GOT3 (cell line): ENCODE measurements at regions not wholly inside any gene's neighbourhood (a gene's known extent, or its start where the extent isn't known, plus 50 kb on each side); places are given as distances from the start of the nearest gene placed in this dataset.
"Not testable (repeated sequence)": the region's sequence is repeated elsewhere in the genome, so short reads cannot be mapped to it uniquely, and the experiment has no call there.

Experiments used
- DNase-seq: peaks from one replicate; lab custom pipeline; 2025; ENCODE audit warnings: mixed read lengths; lab: John Stamatoyannopoulos, UW

GRCh38 chr4:178970433-178971140, 1528.3 kb upstream of the AGA start:
- DNase-seq: no peak

- no peak for DNase-seq
These were observed 1534.6 kb upstream of the AGA start for GRCh38 chr4:178976861-178977260.

GRCh38 chr4:178993306-178993705, 1551.1 kb upstream of the AGA start:
- DNase-seq: no peak

DNA sequence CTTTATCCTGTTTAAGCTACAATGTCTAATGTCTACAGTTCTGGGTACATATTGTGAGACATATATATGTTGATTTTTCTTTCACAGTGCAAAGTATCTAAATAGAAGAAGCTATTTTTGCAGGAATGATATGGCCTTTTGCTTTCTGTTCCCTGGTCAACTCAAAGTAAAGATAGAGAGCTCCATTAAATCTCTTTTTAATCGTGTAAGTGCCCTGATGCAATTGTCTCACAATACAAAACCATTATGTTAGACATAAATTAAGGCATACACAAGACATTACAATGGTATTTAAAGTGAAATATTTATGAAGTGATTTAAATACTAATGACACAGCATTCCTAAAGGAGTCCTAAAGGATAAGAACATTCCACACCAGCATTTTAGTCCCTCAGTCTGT, 1559.7 kb upstream of the AGA start:
- no peak for DNase-seq

- no peak for DNase-seq
These were observed 1565.5 kb upstream of the AGA start for GRCh38 chr4:179007755-179008154.

DNA sequence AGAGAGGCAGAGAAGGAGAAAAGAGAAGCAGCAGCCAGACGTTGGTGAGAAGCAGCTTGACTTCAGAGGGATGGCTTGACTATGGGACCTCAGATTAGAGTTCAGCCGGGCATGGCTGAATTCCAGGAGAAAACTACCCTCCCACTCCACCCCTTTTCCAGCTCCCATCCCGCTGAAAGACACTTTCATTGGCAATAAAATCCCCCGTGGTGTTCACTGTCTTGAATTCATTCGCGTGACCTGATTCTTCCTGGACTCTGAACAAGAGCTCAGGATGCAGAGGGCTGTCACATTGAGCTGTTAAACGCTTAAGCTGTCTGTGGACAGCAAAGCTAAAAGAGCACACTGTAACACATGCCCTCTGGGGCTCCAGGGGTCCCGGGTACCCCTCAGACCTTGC, 1575.3 kb upstream of the AGA start:
- no peak for DNase-seq

DNA sequence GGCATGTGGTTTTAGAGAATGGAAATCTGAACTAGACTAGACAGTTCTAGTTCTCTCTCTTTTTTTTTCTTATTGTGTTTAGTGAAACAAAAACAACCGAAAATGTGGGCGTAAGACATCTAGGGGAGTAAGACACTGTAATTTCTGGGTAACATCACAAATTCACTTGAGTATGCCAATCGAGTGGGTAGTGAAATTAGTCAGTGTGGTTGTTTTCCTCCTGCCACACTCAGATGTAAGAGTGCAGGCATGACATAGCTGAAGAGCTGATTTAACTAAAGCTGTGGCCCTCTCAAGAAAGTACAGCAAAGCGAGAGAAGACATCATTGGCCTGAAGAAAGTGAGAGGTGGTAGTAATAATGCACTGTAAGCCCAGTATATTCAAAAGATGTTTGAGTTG, 1585.3 kb upstream of the AGA start:
- no peak for DNase-seq

DNA sequence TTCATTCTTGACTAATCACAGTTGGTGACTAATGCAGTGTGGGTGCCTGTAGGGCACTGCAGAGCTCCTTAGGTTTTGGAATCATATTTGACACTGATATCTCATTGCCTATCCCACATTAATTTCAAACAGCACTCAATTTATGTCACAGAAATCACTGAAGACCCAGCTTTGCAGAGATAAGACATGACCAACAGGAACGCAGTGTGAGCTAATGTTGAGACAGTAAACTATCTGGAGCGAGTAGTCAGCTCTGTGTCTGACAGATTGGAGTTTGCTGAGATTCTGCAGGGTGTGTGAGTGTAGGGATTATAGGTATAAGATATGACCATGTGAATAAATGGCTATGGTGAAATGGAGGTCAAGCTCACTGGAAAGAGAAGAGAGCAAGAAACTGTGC, 1586.1 kb upstream of the AGA start:
- no peak for DNase-seq

- DNase-seq: no peak
These were observed 1587.4 kb upstream of the AGA start for GRCh38 chr4:179029683-179030082.

- DNase-seq: no peak
These were observed 1598.0 kb upstream of the AGA start for GRCh38 chr4:179040259-179040658.

DNA sequence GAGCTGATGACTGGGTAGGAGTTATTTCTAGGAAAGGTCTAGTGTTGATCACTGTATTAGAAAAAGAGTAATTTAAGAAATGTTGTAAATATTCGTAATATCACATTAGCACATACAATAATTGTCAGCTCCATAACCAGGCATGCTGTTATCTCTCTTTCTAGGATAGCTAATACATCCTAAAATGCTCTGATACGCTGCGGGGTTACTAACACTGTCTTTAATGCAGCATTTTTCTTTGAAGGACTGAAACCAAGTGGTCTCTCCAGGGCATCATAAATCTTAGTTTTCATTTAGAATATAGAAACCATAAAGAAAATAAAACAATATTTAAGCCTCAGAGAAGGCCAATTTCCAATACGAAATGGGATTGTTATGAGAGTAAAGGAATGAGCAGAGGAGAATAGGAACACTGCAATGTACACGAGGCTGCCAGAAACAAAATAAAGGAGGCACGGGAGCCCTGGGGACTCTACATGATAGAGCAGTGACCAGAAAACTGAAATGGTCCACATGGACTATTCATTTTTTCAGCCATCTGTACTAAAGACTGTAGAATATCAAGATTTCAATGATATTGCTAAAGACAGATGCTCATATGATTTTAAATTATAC, 1606.7 kb upstream of the AGA start:
- DNase-seq: no peak

DNA sequence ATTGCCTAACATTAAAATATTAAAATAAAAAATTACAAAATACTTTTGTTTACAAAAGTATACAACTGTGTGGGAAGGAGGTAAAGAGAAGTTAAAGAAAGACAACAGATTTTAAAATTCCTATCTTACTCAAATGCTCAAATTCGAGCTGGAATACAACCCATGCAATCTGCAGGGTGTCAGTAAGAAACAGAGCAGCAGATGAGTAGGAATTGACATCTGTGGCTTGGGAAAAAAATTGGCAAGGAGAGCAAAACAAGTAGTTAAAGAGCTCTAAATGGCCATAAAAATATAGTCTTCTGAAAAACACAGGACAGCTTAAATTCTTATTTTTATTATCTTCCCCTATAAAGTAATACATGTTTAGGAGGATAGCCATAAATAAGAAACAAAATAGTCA, 1609.0 kb upstream of the AGA start:
- DNase-seq: no peak

DNA sequence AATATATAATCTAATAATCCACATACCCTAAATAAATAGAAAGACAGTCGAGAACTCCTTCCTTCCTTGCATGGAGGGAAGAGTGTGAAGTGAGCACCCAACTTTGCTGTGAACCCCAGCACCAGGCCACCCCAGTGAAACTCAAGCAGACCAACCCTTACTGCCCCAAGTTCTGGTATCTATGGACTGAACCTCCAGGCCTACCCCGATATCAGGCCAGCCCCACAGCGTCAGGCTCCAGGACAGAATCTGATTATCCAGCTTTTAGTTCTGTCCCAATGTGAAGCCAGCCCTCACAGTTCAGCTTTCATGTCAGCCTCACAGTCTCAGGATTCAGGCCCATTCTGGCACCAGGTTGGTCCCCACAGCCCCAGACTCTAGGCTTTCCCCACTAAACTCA, 1617.2 kb upstream of the AGA start:
- no peak for DNase-seq

GRCh38 chr4:179066254-179066653, 1624.0 kb upstream of the AGA start:
- not testable (repeated sequence) for DNase-seq

DNA sequence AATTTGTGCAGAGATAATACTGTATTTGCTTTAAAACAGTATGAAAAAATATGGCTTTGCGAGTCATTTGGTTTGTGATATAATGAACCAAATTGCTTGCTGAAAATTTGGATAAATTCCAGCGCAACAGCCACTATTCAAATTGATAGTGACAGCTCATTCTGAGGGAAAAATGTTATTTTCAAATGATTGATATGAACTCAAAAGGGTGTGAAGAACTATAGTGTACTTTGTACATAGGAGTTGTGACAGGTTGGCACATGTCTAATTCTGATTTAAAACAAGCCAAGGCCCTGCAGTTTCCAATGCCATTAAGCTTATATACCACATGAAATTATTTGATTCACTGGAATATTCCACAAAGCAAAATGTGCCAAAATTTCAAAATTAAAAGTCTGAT, 1628.9 kb upstream of the AGA start:
- no peak for DNase-seq

DNA sequence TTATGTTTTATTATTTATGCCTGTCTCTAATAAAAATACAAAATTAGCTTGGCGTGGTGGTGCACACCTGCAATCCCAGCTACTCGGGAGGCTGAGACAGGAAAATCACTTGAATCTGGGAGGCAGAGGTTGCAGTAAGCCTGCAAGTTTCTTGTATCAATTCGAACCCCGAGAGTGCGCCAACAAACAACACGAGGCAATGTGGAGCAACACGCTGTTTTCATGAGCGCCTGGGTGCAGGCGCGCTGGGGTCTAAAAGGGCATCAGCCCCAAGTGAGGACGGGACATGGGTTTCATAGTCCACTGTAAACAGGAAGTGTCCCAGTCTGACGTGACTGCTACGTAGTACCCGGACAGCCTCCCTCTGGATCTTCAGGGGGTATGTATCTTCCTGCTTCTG, 1634.6 kb upstream of the AGA start:
- DNase-seq: no peak

DNA sequence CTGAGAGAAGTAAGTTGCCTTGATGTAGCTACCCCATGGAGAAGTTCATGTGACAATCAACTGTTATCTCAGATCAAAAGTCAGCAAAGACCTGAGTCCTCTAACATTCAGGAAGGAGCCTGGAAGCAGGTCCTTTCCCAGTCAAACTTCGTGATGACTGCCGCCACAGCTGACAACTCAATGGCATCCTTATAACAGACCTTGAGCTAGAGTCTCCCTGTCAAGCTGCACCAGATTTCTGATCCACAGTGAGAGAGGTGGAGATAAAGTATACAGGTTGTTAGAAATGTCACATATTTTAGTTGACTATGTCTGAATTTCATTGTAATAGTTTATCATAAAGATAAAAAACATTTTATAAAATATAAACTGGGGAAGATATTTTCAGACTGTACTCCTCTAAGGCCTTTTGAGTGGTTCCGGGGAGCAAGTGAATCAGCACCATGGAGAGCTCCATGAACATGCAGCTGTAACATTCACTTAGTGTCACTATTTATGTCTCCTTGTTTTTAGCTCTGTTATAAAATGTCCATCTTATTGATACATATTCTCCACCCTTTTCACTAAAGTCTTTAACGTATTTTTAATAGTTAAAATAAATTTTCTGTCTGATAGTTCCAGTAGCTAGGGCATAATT, 1653.5 kb upstream of the AGA start:
- DNase-seq: no peak

DNA sequence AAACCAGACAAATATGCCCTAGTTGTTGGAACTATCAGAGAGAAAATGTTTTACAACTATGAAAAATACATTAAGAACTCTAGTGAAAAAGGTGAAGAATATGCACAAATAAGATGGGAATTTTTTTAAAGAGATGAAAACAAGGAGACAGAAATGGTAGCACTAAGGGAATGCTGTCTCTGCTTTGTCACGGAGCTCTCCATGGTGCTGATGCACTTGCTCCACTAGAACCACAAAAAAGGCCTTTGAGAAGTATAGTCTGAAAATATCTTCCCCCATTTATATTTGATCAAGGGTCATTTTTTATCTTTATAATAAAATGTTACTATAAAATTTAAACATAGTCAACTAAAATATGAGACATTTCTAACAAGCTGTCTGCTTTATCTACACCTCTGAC, 1655.5 kb upstream of the AGA start:
- DNase-seq: no peak

DNA sequence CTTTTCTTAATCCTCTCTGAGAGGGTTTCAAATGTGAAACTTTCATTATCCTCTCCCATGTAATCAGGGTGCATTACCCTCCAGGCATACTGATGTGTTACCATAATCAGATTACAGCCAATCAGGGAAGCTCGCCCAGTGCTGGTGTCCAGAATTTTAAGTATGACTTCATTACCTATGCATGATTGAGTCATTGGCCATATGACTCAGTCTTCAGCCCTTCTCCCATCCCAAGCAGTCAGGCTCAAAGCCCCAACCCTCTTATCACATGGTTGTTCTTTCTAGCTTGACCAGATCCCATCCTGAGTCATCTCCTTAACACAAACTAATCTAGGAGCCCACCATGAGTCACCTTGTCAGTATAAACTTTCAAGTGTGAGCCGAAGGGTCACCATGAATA, 1668.1 kb upstream of the AGA start:
- DNase-seq: no peak

- DNase-seq: no peak
These were observed 1668.6 kb upstream of the AGA start for GRCh38 chr4:179110816-179111215.

DNA sequence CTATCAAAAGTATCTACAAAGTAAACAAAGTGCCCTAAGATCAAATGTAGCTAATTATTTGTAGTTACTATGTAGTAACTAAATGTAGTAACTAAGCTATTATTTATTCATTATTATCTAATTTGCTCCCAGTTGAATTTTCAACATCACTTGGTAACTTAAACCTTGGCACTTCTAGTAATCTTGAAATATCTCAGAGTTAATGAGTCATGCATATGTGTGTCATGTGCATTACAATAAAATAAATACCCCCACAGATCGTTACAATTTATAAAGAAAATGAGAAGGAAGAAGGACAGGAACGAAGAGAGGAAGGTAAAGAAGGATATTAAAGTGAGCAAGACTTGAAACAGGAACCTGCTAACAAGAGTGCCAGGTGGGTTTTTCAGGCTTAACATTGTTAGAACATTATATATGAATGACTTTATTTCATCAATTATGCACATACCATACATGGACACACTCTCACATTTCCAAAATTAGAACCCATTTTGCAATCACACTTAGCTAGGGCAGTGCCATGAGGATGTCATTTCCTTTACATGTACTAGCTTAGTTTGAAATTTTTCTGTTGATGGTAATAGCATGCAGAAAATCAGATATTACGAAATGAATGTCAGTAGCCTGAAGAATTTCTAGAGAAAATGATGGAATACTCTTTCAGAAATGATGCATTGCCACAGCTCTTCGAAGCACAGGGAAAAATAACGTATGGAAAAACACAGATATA, 1670.4 kb upstream of the AGA start:
- no peak for DNase-seq

GRCh38 chr4:179114615-179115014, 1672.4 kb upstream of the AGA start:
- no peak for DNase-seq

DNA sequence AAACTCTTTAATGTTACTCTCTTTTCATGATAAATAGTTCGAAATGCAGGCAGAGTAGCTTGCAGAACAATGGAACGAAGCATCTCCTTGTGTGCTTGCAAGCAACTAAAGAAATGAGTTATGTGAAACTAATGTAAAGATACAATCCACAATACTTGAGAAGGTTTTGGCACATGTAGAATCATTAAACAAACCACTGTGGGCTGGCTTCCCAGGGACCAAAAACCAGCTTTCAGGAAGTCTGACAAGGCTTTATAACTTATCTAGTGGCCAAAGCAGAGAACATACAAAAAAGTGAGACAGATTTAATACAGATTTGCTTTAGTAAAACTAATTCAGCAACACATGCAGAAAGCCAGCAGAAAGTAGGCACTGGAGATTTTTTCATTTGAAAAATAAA, 1673.8 kb upstream of the AGA start:
- DNase-seq: no peak
